HL-60 (cell line): ENCODE measurements at regions not wholly inside any gene's neighbourhood (a gene's known extent, or its start where the extent isn't known, plus 50 kb on each side); places are given as distances from the start of the nearest gene placed in this dataset.
"Not testable (repeated sequence)": the region's sequence is repeated elsewhere in the genome, so short reads cannot be mapped to it uniquely, and the experiment has no call there.

Experiments used
- GABPA ChIP-seq: IDR thresholded peaks from 2 replicates; pipeline ENCODE4 v1.6.1; 2012; ENCODE audit warnings: low read depth
- TF ChIP-seq, protein P1 (sequence below): IDR thresholded peaks from one replicate; pipeline ENCODE4 v1.5.1; 2011; ENCODE audit warnings: low read length, control low read depth, inconsistent platforms; ENCODE audit not compliant: insufficient read depth

DNA sequence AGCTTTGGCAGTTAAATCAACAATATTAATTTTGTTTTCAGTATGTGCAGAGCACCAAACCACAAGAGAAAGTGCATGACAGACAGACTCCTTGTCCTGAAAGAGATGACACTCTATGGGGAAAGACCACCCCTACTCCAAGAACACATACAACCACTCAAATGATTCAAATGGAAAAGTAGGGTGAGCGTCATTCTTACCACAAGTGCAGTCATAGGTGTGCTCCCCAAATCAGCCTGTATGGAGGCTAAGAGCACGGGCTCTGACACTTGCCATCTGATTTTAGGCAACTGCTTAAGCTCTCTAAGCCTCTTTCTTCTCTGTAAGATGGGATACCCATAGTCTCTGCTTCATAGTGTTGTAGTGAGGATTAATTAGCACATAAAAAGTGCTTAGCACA is 56.7 kb upstream of the TERB2 start:
- TF ChIP-seq, protein P1, sequence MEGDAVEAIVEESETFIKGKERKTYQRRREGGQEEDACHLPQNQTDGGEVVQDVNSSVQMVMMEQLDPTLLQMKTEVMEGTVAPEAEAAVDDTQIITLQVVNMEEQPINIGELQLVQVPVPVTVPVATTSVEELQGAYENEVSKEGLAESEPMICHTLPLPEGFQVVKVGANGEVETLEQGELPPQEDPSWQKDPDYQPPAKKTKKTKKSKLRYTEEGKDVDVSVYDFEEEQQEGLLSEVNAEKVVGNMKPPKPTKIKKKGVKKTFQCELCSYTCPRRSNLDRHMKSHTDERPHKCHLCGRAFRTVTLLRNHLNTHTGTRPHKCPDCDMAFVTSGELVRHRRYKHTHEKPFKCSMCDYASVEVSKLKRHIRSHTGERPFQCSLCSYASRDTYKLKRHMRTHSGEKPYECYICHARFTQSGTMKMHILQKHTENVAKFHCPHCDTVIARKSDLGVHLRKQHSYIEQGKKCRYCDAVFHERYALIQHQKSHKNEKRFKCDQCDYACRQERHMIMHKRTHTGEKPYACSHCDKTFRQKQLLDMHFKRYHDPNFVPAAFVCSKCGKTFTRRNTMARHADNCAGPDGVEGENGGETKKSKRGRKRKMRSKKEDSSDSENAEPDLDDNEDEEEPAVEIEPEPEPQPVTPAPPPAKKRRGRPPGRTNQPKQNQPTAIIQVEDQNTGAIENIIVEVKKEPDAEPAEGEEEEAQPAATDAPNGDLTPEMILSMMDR = not testable (repeated sequence)
- TF ChIP-seq GABPA = not testable (repeated sequence)
